RPMI8226 (cell line): ENCODE measurements at regions not wholly inside any gene's neighbourhood (a gene's known extent, or its start where the extent isn't known, plus 50 kb on each side); places are given as distances from the start of the nearest gene placed in this dataset.

Source experiments
- DNase-seq: peaks from one replicate; pipeline ENCODE4 v3.0.0-alpha.2; 2015

- DNase-seq = no peak
Measured at GRCh38 chr2:189372688-189373257, 68.5 kb upstream of the WDR75 start.

DNA sequence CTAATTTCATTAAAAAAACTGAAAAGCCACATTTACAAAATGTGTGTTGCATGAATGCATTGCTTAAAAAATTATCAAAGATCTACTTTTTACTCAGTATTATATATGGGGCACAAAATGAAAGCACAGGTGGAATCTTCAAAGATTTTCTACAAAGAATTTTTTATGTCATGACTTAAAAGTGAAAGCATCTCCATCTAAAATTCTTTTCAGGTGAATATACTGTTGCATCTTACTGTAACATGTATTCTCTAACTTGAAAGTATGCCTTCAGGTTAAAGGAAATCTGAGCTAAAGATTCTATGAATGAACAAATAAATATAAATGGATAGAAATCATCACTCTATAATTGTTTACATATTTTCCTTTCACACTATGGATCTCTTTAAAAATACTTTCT lies 66.8 kb upstream of the WDR75 start:
- no peak for DNase-seq

- no peak for DNase-seq
Measured at GRCh38 chr2:189375842-189376241, 65.4 kb upstream of the WDR75 start.

GRCh38 chr2:189379287-189379630 lies 62.0 kb upstream of the WDR75 start:
- DNase-seq = no peak

GRCh38 chr2:189379731-189380261 lies 61.5 kb upstream of the WDR75 start:
- DNase-seq = no peak

- DNase-seq = no peak
Measured at GRCh38 chr2:189382668-189383067, 58.6 kb upstream of the WDR75 start.

- no peak for DNase-seq
Measured at GRCh38 chr2:189386741-189387140, 54.5 kb upstream of the WDR75 start.

DNA sequence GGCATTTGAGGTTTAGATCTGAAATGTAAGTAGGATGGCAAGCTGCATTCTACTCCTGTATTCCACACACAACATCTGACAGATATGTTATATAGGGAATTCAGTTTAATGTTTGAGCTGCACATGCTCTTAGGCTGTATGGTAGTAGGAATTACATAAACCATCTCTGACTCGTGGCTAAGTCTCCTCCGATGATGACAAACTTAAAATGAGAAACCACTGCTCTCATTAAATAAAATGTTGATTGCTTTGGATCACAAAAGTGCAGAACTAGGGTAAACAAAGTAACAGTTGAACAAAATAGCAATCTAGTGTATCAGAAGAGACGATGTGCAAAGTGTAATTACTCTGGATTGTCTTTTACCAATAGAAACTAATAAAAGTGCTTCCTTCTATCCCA lies 50.1 kb upstream of the WDR75 start:
- DNase-seq = no peak
